ENCODE measurements at regions not wholly inside any gene's neighbourhood (a gene's known extent, or its start where the extent isn't known, plus 50 kb on each side); places are given as distances from the start of the nearest gene placed in this dataset.
"Not testable (repeated sequence)": the region's sequence is repeated elsewhere in the genome, so short reads cannot be mapped to it uniquely, and the experiment has no call there.

- H2AFZ ChIP-seq (ENCODE audit: low read depth, low read length) = no peak overlapping the region
- TF ChIP-seq, protein P1, sequence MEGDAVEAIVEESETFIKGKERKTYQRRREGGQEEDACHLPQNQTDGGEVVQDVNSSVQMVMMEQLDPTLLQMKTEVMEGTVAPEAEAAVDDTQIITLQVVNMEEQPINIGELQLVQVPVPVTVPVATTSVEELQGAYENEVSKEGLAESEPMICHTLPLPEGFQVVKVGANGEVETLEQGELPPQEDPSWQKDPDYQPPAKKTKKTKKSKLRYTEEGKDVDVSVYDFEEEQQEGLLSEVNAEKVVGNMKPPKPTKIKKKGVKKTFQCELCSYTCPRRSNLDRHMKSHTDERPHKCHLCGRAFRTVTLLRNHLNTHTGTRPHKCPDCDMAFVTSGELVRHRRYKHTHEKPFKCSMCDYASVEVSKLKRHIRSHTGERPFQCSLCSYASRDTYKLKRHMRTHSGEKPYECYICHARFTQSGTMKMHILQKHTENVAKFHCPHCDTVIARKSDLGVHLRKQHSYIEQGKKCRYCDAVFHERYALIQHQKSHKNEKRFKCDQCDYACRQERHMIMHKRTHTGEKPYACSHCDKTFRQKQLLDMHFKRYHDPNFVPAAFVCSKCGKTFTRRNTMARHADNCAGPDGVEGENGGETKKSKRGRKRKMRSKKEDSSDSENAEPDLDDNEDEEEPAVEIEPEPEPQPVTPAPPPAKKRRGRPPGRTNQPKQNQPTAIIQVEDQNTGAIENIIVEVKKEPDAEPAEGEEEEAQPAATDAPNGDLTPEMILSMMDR (IDR thresholded peaks at IDR 0.05; ENCODE audit: extremely low read depth in 1 of 2, insufficient read depth in 1 of 2, low read depth in 1 of 2, low read length in 2 of 2) = no peak
- TF ChIP-seq JUN (IDR thresholded peaks at IDR 0.05; ENCODE audit: borderline replicate concordance, insufficient read depth, insufficient read length, low read depth) (no peak), EZH2 (IDR thresholded peaks at IDR 0.05; ENCODE audit: borderline replicate concordance, low read depth, low read length, severe bottlenecking) (no peak), POLR2A (IDR thresholded peaks at IDR 0.05; ENCODE audit: low read depth, low read length) (no peak), FOS (IDR thresholded peaks at IDR 0.05; ENCODE audit: borderline replicate concordance, insufficient read depth, low read length) (no peak), GATA2 (IDR thresholded peaks at IDR 0.05; ENCODE audit: insufficient read depth, insufficient read length, low read depth, low read length) (no peak), MYC (IDR thresholded peaks at IDR 0.05; ENCODE audit: low read depth, low read length) (no peak), POLR2AphosphoS5 (IDR thresholded peaks at IDR 0.05; ENCODE audit: insufficient read depth, low read depth, low read length) (no peak), MAX (IDR thresholded peaks at IDR 0.05; ENCODE audit: insufficient read depth, insufficient read length) (no peak)
- peaks cover 2 to 4% of the 10 kb centered on the region in 2 experiments for H3K27me3 ChIP-seq (ENCODE audit: control insufficient read depth in 2 of 2, insufficient read depth in 2 of 2, low read length in 2 of 2)
- FAIRE-seq (no peak), DNase-seq (ENCODE audit: low read depth, low spot score) (no peak)
- H3K4me3 ChIP-seq (replicated peaks in 1 of 3; ENCODE audit: insufficient read depth in 1 of 3, low read depth in 1 of 3, low read length in 3 of 3) = no peak overlapping the region
- POLR2A ChIA-PET = no interaction called here
- no peak overlapping the region for H3K9ac ChIP-seq (replicated peaks; ENCODE audit: extremely low read depth, insufficient read depth, low read length)
- intact Hi-C loops (cut with micrococcal nuclease) = no loop called here
- H3K79me2 ChIP-seq (ENCODE audit: control insufficient read depth, insufficient read depth, low read length) = no peaks in the 10 kb centered on the region
- no peaks in the 10 kb centered on the region for H3K9me1 ChIP-seq (replicated peaks; ENCODE audit: control insufficient read depth, extremely low read depth, insufficient read depth, low read length)
- no TSS peak for BruUV-seq (replicated peaks)
- H3K4me2 ChIP-seq (ENCODE audit: insufficient read depth, low read length) = no peak overlapping the region
- CTCF ChIA-PET = no interaction called here
- no peaks in the 10 kb centered on the region for H3K4me1 ChIP-seq (ENCODE audit: control insufficient read depth, extremely low read depth, insufficient read depth, low read length)
- H4K20me1 ChIP-seq (replicated peaks; ENCODE audit: control insufficient read depth, extremely low read depth, insufficient read depth, low read length) = no peaks in the 10 kb centered on the region
- no peaks in the 10 kb centered on the region for H3K36me3 ChIP-seq (ENCODE audit: control insufficient read depth in 2 of 2, extremely low read depth in 1 of 2, insufficient read depth in 2 of 2, low read length in 2 of 2)
- dilution Hi-C loops (cut with MboI; ENCODE audit: extremely low pct_ligation_motif_present, low sequenced_read_pairs) = no loop called here
- H3K9me3 ChIP-seq (replicated peaks; ENCODE audit: control insufficient read depth, insufficient read depth, low read length) = no peaks in the 10 kb centered on the region
- H3K27ac ChIP-seq (ENCODE audit: insufficient read depth, low read depth, low read length) = no peak overlapping the region
Measured at GRCh38 chr2:234382131-234382530, 114.8 kb downstream of the ARL4C start.

- FAIRE-seq; H3K79me2 ChIP-seq (ENCODE audit: control insufficient read depth, insufficient read depth, low read length); H3K4me1 ChIP-seq (ENCODE audit: control insufficient read depth, extremely low read depth, insufficient read depth, low read length); H3K27me3 ChIP-seq (ENCODE audit: control insufficient read depth in 2 of 2, insufficient read depth in 2 of 2, low read length in 2 of 2); BruUV-seq (replicated peaks); intact Hi-C loops (cut with micrococcal nuclease); H2AFZ ChIP-seq (ENCODE audit: low read depth, low read length); H3K9ac ChIP-seq (replicated peaks; ENCODE audit: extremely low read depth, insufficient read depth, low read length); CTCF ChIA-PET; H3K27ac ChIP-seq (ENCODE audit: insufficient read depth, low read depth, low read length); dilution Hi-C loops (cut with MboI; ENCODE audit: extremely low pct_ligation_motif_present, low sequenced_read_pairs); H3K36me3 ChIP-seq (ENCODE audit: control insufficient read depth in 2 of 2, extremely low read depth in 1 of 2, insufficient read depth in 2 of 2, low read length in 2 of 2); H4K20me1 ChIP-seq (replicated peaks; ENCODE audit: control insufficient read depth, extremely low read depth, insufficient read depth, low read length); H3K9me1 ChIP-seq (replicated peaks; ENCODE audit: control insufficient read depth, extremely low read depth, insufficient read depth, low read length); H3K9me3 ChIP-seq (replicated peaks; ENCODE audit: control insufficient read depth, insufficient read depth, low read length); H3K4me2 ChIP-seq (ENCODE audit: insufficient read depth, low read length); DNase-seq (ENCODE audit: low read depth, low spot score); H3K4me3 ChIP-seq (replicated peaks in 1 of 3; ENCODE audit: insufficient read depth in 1 of 3, low read depth in 1 of 3, low read length in 3 of 3): not testable (repeated sequence)
- POLR2A ChIA-PET = interaction anchor here (0.5 kb wide), 1 partner anchor 61 kb away, joined by 3 read pairs; no protein-coding TSS in a partner anchor
Measured at GRCh38 chr2:234378958-234379357, 117.9 kb downstream of the ARL4C start.
